ENCODE measurements at regions not wholly inside any gene's neighbourhood (a gene's known extent, or its start where the extent isn't known, plus 50 kb on each side); places are given as distances from the start of the nearest gene placed in this dataset.

DNA sequence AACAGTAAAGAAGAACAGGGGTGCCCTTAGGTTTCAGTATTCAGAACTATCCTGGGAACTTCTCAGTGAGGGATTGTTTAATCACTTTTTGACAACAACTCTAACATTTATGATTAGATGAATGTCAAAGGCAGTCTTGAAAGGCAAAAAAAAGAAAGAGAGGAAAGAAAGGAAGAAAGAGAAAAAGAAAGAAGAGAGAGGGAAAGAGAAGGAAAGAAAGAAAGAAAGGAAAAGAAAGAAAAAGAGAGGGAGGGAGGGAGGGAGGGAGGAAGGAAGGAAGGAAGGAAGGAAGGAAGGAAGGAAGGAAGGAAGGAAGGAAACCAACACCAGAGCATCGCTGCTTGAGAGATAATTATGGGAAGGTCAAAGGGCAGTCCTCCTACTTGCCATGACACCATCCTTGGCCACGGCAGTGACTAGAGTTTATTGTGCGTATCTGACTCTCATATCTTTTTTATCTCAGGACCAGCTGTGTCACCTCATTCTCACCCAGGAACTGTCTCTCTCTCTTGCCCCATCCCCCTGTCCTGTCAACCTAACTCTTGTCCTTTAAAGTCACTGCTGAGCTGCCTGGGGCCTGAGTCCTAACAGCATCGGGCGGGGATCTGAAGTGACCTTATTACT lies 96.8 kb upstream of the ATXN1 start (continued):
- TF ChIP-seq, protein P1, sequence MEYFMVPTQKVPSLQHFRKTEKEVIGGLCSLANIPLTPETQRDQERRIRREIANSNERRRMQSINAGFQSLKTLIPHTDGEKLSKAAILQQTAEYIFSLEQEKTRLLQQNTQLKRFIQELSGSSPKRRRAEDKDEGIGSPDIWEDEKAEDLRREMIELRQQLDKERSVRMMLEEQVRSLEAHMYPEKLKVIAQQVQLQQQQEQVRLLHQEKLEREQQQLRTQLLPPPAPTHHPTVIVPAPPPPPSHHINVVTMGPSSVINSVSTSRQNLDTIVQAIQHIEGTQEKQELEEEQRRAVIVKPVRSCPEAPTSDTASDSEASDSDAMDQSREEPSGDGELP (CRISPR knock-in tag; IDR thresholded peaks at IDR 0.05; ENCODE audit: borderline replicate concordance), result peak; percentile 68
- TF ChIP-seq CTBP1 (IDR thresholded peaks at IDR 0.05; ENCODE audit: borderline replicate concordance) (peak; percentile 85), ZSCAN32 (CRISPR knock-in tag; IDR thresholded peaks at IDR 0.05) (no peak), ZNF830 (CRISPR knock-in tag; IDR thresholded peaks at IDR 0.05) (no peak), U2AF1 (optimal IDR thresholded peaks at IDR 0.05; ENCODE audit: low read depth, low read length) (peak; percentile 57), MAX (CRISPR knock-in tag; IDR thresholded peaks at IDR 0.05) (no peak), SRSF3 (IDR thresholded peaks at IDR 0.05; ENCODE audit: insufficient read depth, low read length) (no peak), SMARCC2 (IDR thresholded peaks at IDR 0.05; ENCODE audit: low read depth) (0 out of 2 replicates have a peak, but pooled peaks have one; percentile 37), ZNF79 (CRISPR knock-in tag; IDR thresholded peaks at IDR 0.05; ENCODE audit: low read depth) (no peak), GATAD2B (IDR thresholded peaks at IDR 0.05; ENCODE audit: borderline replicate concordance) (no peak), TEAD4 (IDR thresholded peaks at IDR 0.05; ENCODE audit: low read length) (peak; percentile 52; the same call in 1 of the 2 replicates), TEAD4 (CRISPR knock-in tag; IDR thresholded peaks at IDR 0.05; ENCODE audit: borderline replicate concordance) (no peak), NR2C1 (IDR thresholded peaks at IDR 0.05) (peak; percentile 81), NR2C1 (tag; IDR thresholded peaks at IDR 0.05) (peak; percentile 94), EP300 (IDR thresholded peaks at IDR 0.05; ENCODE audit: low read length) (peak; percentile 76; the same call in 1 of the 2 replicates), ZNF3 (CRISPR knock-in tag; IDR thresholded peaks at IDR 0.05) (no peak), ATF3 (IDR thresholded peaks at IDR 0.05) (peak; percentile 44; the same call in 1 of the 2 replicates), ATF3 (CRISPR knock-in tag; conservative IDR thresholded peaks at IDR 0.05) (no peak), E2F3 (CRISPR knock-in tag; IDR thresholded peaks at IDR 0.05) (no peak), NFIC (IDR thresholded peaks at IDR 0.05) (peak; percentile 31; the same call in 1 of the 2 replicates), ILK (tag; IDR thresholded peaks at IDR 0.05; ENCODE audit: borderline replicate concordance, low read depth) (no peak), MEF2A (IDR thresholded peaks at IDR 0.05; ENCODE audit: control insufficient read depth, low read depth, low read length) (no peak), TCF7 (IDR thresholded peaks at IDR 0.05; ENCODE audit: borderline replicate concordance) (peak; percentile 28; the same call in 1 of the 2 replicates), ZNF586 (CRISPR knock-in tag; conservative IDR thresholded peaks at IDR 0.05) (no peak), CBFA2T2 (conservative IDR thresholded peaks at IDR 0.05) (peak; percentile 65), XRCC4 (IDR thresholded peaks at IDR 0.05; ENCODE audit: extremely low read depth, insufficient read depth, insufficient read length) (no peak), ZNF121 (CRISPR knock-in tag; conservative IDR thresholded peaks at IDR 0.05) (no peak), ZNF699 (CRISPR knock-in tag; IDR thresholded peaks at IDR 0.05; ENCODE audit: insufficient replicate concordance) (no peak), TAL1 (IDR thresholded peaks at IDR 0.05) (peak; percentile 69), JUND (IDR thresholded peaks at IDR 0.05; ENCODE audit: borderline replicate concordance, low read depth, low read length) (0 out of 2 replicates have a peak, but pooled peaks have one; percentile 55), JUND (tag; IDR thresholded peaks at IDR 0.05; ENCODE audit: borderline replicate concordance, low read depth, low read length) (peak; percentile 64; the same call in 1 of the 3 replicates)

Data from K562 (cell line).